ENCODE measurements at regions not wholly inside any gene's neighbourhood (a gene's known extent, or its start where the extent isn't known, plus 50 kb on each side); places are given as distances from the start of the nearest gene placed in this dataset.

GRCh38 chr5:35438786-35439185 lies 178.9 kb upstream of the SPEF2 start:
- TF ChIP-seq CTCF (IDR thresholded peaks at IDR 0.05; ENCODE audit: low read length) = no peak
- TF ChIP-seq EZH2 (optimal IDR thresholded peaks at IDR 0.05; ENCODE audit: low read depth, low read length) = no peak
